HEK293 (cell line): ENCODE measurements at regions not wholly inside any gene's neighbourhood (a gene's known extent, or its start where the extent isn't known, plus 50 kb on each side); places are given as distances from the start of the nearest gene placed in this dataset.

Experiments
- CTCF ChIA-PET: fragments of 350-600 bp; formaldehyde crosslinking; extraction: SDS; loops from one replicate; lab custom pipeline; 2021; ENCODE audit warnings: antibody characterized with exemption; lab: Yijun Ruan, JAX
- POLR2A ChIA-PET: fragments of 300-600 bp; formaldehyde crosslinking; extraction: SDS; loops from one replicate; lab custom pipeline; 2020; ENCODE audit warnings: antibody characterized with exemption, inconsistent platforms; lab: Yijun Ruan, JAX
- H3K27ac ChIP-seq: fragments of 200-500 bp; sonication (Bioruptor generic); 2 replicates; pipeline ENCODE4 v1.5.1; 2014; ENCODE audit warnings: low read depth, low read length, control low read depth, inconsistent platforms; ENCODE audit errors: extremely low read depth
- H3K36me3 ChIP-seq, 2 experiments: fragments of 200-500 bp in 1 of 2; sonication (Bioruptor generic) in 1 of 2; 1 replicate in 1 of 2; 2 replicates in 1 of 2; pipeline ENCODE4 v1.5.1; 2014 to 2017; ENCODE audit warnings: inconsistent platforms in 2 of 2, low read length in 2 of 2; ENCODE audit not compliant: control insufficient read depth in 2 of 2, insufficient read depth in 1 of 2
- H3K4me1 ChIP-seq: fragments of 200-500 bp; sonication (Bioruptor generic); 2 replicates; pipeline ENCODE4 v1.5.1; 2014; ENCODE audit warnings: mild to moderate bottlenecking, low read length, inconsistent platforms; ENCODE audit not compliant: control insufficient read depth, insufficient read depth
- H3K4me3 ChIP-seq: 2 replicates; pipeline ENCODE4 v1.5.1; 2011; ENCODE audit warnings: low read depth, mild to moderate bottlenecking, control low read depth, low read length, moderate library complexity
- H3K9me3 ChIP-seq: fragments of 200-500 bp; sonication (Bioruptor generic); 2 replicates; pipeline ENCODE4 v1.5.1; 2014; ENCODE audit warnings: low read depth, low read length, inconsistent platforms; ENCODE audit not compliant: control insufficient read depth, insufficient read depth
- FEZF1 ChIP-seq: fragments of 450-650 bp; formaldehyde crosslinking; IDR thresholded peaks from 2 replicates; pipeline ENCODE4 v1.5.1; 2016; ENCODE audit warnings: missing biosample characterization, missing genetic modification characterization
- HOXC10 ChIP-seq: sonication (generic); formaldehyde crosslinking; IDR thresholded peaks from 2 replicates; pipeline ENCODE4 v1.8.1; 2023; ENCODE audit warnings: mild to moderate bottlenecking, missing genetic modification reagents
- IKZF3 ChIP-seq: fragments of 450-650 bp; IDR thresholded peaks from 2 replicates; pipeline ENCODE4 v1.5.0; 2018; ENCODE audit warnings: missing biosample characterization, mild to moderate bottlenecking, missing genetic modification characterization, moderate library complexity
- KLF17 ChIP-seq: fragments of 450-650 bp; formaldehyde crosslinking; IDR thresholded peaks from 2 replicates; pipeline ENCODE4 v1.5.1; 2016; ENCODE audit warnings: missing biosample characterization, missing genetic modification characterization
- KLF8 ChIP-seq: fragments of 450-650 bp; formaldehyde crosslinking; IDR thresholded peaks from 2 replicates; pipeline ENCODE4 v1.5.1; 2016; ENCODE audit warnings: missing biosample characterization, missing genetic modification characterization
- KLF9 ChIP-seq: fragments of 450-650 bp; formaldehyde crosslinking; IDR thresholded peaks from 2 replicates; pipeline ENCODE4 v1.5.1; 2016; ENCODE audit warnings: missing biosample characterization, missing genetic modification characterization, low read depth
- MYNN ChIP-seq: fragments of 450-650 bp; formaldehyde crosslinking; IDR thresholded peaks from 2 replicates; pipeline ENCODE4 v1.5.1; 2016; ENCODE audit warnings: missing biosample characterization, missing genetic modification characterization, borderline replicate concordance
- SCRT2 ChIP-seq: fragments of 450-650 bp; formaldehyde crosslinking; IDR thresholded peaks from 2 replicates; pipeline ENCODE4 v1.5.1; 2016; ENCODE audit warnings: missing biosample characterization, missing genetic modification characterization
- TCF7L2 ChIP-seq: IDR thresholded peaks from 2 replicates; pipeline ENCODE4 v1.6.1; 2011; ENCODE audit warnings: low read depth, mild to moderate bottlenecking, inconsistent platforms, low read length, moderate library complexity, borderline replicate concordance
- YY1 ChIP-seq: fragments of 450-650 bp; formaldehyde crosslinking; IDR thresholded peaks from 2 replicates; pipeline ENCODE4 v1.5.1; 2018; ENCODE audit warnings: missing biosample characterization, missing genetic modification characterization
- ZFP41 ChIP-seq: fragments of 450-650 bp; formaldehyde crosslinking; IDR thresholded peaks from 2 replicates; pipeline ENCODE4 v1.5.1; 2016; ENCODE audit warnings: missing biosample characterization, missing genetic modification characterization, borderline replicate concordance
- ZNF114 ChIP-seq: fragments of 450-650 bp; formaldehyde crosslinking; IDR thresholded peaks from 2 replicates; pipeline ENCODE4 v1.5.0; 2017; ENCODE audit warnings: missing biosample characterization, missing genetic modification characterization
- ZNF140 ChIP-seq: fragments of 450-650 bp; formaldehyde crosslinking; IDR thresholded peaks from 2 replicates; pipeline ENCODE4 v1.5.1; 2016; ENCODE audit warnings: missing biosample characterization, missing genetic modification characterization
- ZNF16 ChIP-seq: fragments of 450-650 bp; formaldehyde crosslinking; IDR thresholded peaks from 2 replicates; pipeline ENCODE4 v1.5.1; 2016; ENCODE audit warnings: low read depth, missing biosample characterization, missing genetic modification characterization
- ZNF26 ChIP-seq: fragments of 450-650 bp; formaldehyde crosslinking; IDR thresholded peaks from 2 replicates; pipeline ENCODE4 v1.5.1; 2016; ENCODE audit warnings: missing biosample characterization, missing genetic modification characterization
- ZNF37A ChIP-seq: fragments of 450-650 bp; IDR thresholded peaks from 2 replicates; pipeline ENCODE4 v1.5.1; 2018; ENCODE audit warnings: missing biosample characterization, missing genetic modification characterization
- ZNF48 ChIP-seq: fragments of 450-650 bp; formaldehyde crosslinking; IDR thresholded peaks from 2 replicates; pipeline ENCODE4 v1.5.1; 2016; ENCODE audit warnings: missing biosample characterization, missing genetic modification characterization
- ZNF548 ChIP-seq: fragments of 450-650 bp; formaldehyde crosslinking; IDR thresholded peaks from 2 replicates; pipeline ENCODE4 v1.5.1; 2016; ENCODE audit warnings: missing biosample characterization, missing genetic modification characterization
- ZNF561 ChIP-seq: fragments of 450-650 bp; IDR thresholded peaks from 2 replicates; pipeline ENCODE4 v1.5.1; 2018; ENCODE audit warnings: missing biosample characterization, missing genetic modification characterization, borderline replicate concordance
- ZNF585B ChIP-seq: fragments of 450-650 bp; formaldehyde crosslinking; IDR thresholded peaks from 2 replicates; pipeline ENCODE4 v1.5.1; 2016; ENCODE audit warnings: missing biosample characterization, missing genetic modification characterization
- ZNF626 ChIP-seq: fragments of 450-650 bp; sonication (Bioruptor Pico); formaldehyde crosslinking; IDR thresholded peaks from 2 replicates; pipeline ENCODE4 v1.5.1; 2018; ENCODE audit warnings: missing biosample characterization, missing genetic modification characterization, inconsistent platforms
- ZNF639 ChIP-seq: fragments of 450-650 bp; formaldehyde crosslinking; IDR thresholded peaks from 2 replicates; pipeline ENCODE4 v1.5.1; 2016; ENCODE audit warnings: missing biosample characterization, missing genetic modification characterization
- ZNF658 ChIP-seq: fragments of 450-650 bp; formaldehyde crosslinking; IDR thresholded peaks from 2 replicates; pipeline ENCODE4; 2016; ENCODE audit warnings: missing biosample characterization, missing genetic modification characterization
- ZNF670 ChIP-seq: fragments of 450-650 bp; formaldehyde crosslinking; IDR thresholded peaks from 2 replicates; pipeline ENCODE4 v1.5.1; 2016; ENCODE audit warnings: missing biosample characterization, missing genetic modification characterization, low read depth
- ZNF747 ChIP-seq: fragments of 450-650 bp; formaldehyde crosslinking; IDR thresholded peaks from 2 replicates; pipeline ENCODE4 v1.5.1; 2016; ENCODE audit warnings: missing biosample characterization, missing genetic modification characterization
- ZNF785 ChIP-seq: fragments of 450-650 bp; formaldehyde crosslinking; IDR thresholded peaks from 2 replicates; pipeline ENCODE4 v1.5.1; 2016; ENCODE audit warnings: missing biosample characterization, missing genetic modification characterization
- ZNF792 ChIP-seq: fragments of 450-650 bp; formaldehyde crosslinking; IDR thresholded peaks from 2 replicates; pipeline ENCODE4 v1.5.1; 2016; ENCODE audit warnings: missing biosample characterization, missing genetic modification characterization
- ZNF843 ChIP-seq: fragments of 450-650 bp; formaldehyde crosslinking; IDR thresholded peaks from 2 replicates; pipeline ENCODE4 v1.5.1; 2016; ENCODE audit warnings: missing biosample characterization, missing genetic modification characterization
- ZSCAN30 ChIP-seq: fragments of 450-650 bp; IDR thresholded peaks from 2 replicates; pipeline ENCODE4 v1.5.1; 2018; ENCODE audit warnings: missing biosample characterization, mild to moderate bottlenecking, missing genetic modification characterization, moderate library complexity
- ZXDB ChIP-seq: fragments of 450-650 bp; formaldehyde crosslinking; IDR thresholded peaks from 2 replicates; pipeline ENCODE4 v1.5.1; 2016; ENCODE audit warnings: missing biosample characterization, missing genetic modification characterization

GRCh38 chr5:91727463-91727862 is 344.3 kb upstream of the ARRDC3 start:
- no peak overlapping the region for H3K27ac ChIP-seq
- H3K4me3 ChIP-seq = no peak overlapping the region
- H3K36me3 ChIP-seq = no peaks in the 10 kb centered on the region
- H3K4me1 ChIP-seq = no peaks in the 10 kb centered on the region
- H3K9me3 ChIP-seq = no peaks in the 10 kb centered on the region
- POLR2A ChIA-PET = no interaction called here
- CTCF ChIA-PET = interaction anchor here (0.6 kb wide), 1 partner anchor 30 kb away, joined by 3 read pairs; no protein-coding TSS in a partner anchor
- TF ChIP-seq KLF8 (no peak), ZNF26 (no peak), ZNF140 (tag by site-specific recombination) (no peak), HOXC10 (CRISPR knock-in tag) (no peak), ZNF658 (tag by site-specific recombination) (no peak), ZNF785 (tag by site-specific recombination) (no peak), KLF9 (tag by site-specific recombination) (no peak), ZNF747 (tag by site-specific recombination) (no peak), YY1 (tag by site-specific recombination) (no peak), ZXDB (tag by site-specific recombination) (no peak)

GRCh38 chr5:91722736-91723467 is 339.8 kb upstream of the ARRDC3 start:
- Histone ChIP-seq H3K9me3 (no peaks in the 10 kb centered on the region), H3K4me3 (no peak overlapping the region), H3K4me1 (no peaks in the 10 kb centered on the region), H3K27ac (no peak overlapping the region)
- POLR2A ChIA-PET = no interaction called here
- TF ChIP-seq ZSCAN30 (tag by site-specific recombination) (no peak), MYNN (tag by site-specific recombination) (no peak), TCF7L2 (no peak), ZNF639 (tag by site-specific recombination) (no peak), ZNF37A (tag by site-specific recombination) (no peak), ZNF48 (tag by site-specific recombination) (no peak), ZNF548 (tag by site-specific recombination) (no peak), IKZF3 (tag by site-specific recombination) (no peak), ZNF561 (no peak), ZNF16 (no peak), ZNF670 (tag by site-specific recombination) (no peak), FEZF1 (tag by site-specific recombination) (no peak), KLF17 (tag by site-specific recombination) (no peak), ZNF585B (no peak), ZNF626 (tag by site-specific recombination) (no peak), ZNF792 (no peak), SCRT2 (tag by site-specific recombination) (no peak), ZNF114 (no peak), ZNF843 (tag by site-specific recombination) (no peak), ZFP41 (tag by site-specific recombination) (no peak)
- TF ChIP-seq, all 188 proteins: peak for 0
- CTCF ChIA-PET = interaction anchor here (0.5 kb wide), 1 partner anchor 423 kb away, joined by 5 read pairs; no protein-coding TSS in a partner anchor
- H3K36me3 ChIP-seq = no peaks in the 10 kb centered on the region
